NT2/D1 (cell line): ENCODE measurements at regions not wholly inside any gene's neighbourhood (a gene's known extent, or its start where the extent isn't known, plus 50 kb on each side); places are given as distances from the start of the nearest gene placed in this dataset.

ENCODE experiments used
- SUZ12 ChIP-seq: IDR thresholded peaks from 2 replicates; pipeline ENCODE4 v1.6.1; 2011; ENCODE audit not compliant: insufficient read length, insufficient read depth; ENCODE audit errors: extremely low read depth
- YY1 ChIP-seq: IDR thresholded peaks from 2 replicates; pipeline ENCODE4 v1.6.1; 2011; ENCODE audit not compliant: insufficient read length, insufficient read depth
- ZNF274 ChIP-seq: IDR thresholded peaks from 2 replicates; pipeline ENCODE4 v1.6.1; 2011; ENCODE audit warnings: mild to moderate bottlenecking, low read depth, low read length

DNA sequence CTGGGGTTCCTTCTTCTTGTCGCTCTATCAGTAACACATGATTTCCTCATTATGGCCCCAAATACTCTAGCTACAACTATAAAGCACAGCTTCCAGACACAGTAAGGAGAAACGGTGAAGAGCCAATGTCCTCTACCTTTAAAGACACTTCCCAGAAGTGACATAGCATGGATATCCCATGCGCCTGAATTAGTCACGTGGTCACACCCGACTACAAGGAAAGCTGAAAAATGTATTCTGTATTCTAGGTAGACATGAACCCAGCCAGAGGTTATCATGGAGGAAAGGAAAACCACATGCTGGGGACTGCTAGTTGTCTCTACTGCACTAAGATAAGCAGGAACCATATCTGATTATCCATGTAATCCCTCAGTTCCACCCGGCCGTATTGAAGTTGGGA lies 244.3 kb downstream of the LMX1A start:
- TF ChIP-seq YY1 (no peak), ZNF274 (no peak), SUZ12 (no peak)
